HG03469 (cell line): ENCODE measurements at regions not wholly inside any gene's neighbourhood (a gene's known extent, or its start where the extent isn't known, plus 50 kb on each side); places are given as distances from the start of the nearest gene placed in this dataset.
"Not testable (repeated sequence)": the region's sequence is repeated elsewhere in the genome, so short reads cannot be mapped to it uniquely, and the experiment has no call there.

Source experiments
- ATAC-seq: cut with Tn5 transposase; IDR thresholded peaks from one replicate; pipeline ENCODE4 v1.9.1; 2021; ENCODE audit warnings: mild to moderate bottlenecking, moderate library complexity, moderate number of reproducible peaks; ENCODE audit not compliant: unreplicated experiment

GRCh38 chr2:87196720-87197388 is 175.2 kb upstream of the PLGLB1 start:
- not testable (repeated sequence) for ATAC-seq

- ATAC-seq = not testable (repeated sequence)
These were observed 176.8 kb upstream of the PLGLB1 start for GRCh38 chr2:87198422-87198821.

GRCh38 chr2:87199228-87199627 is 177.6 kb upstream of the PLGLB1 start:
- not testable (repeated sequence) for ATAC-seq

GRCh38 chr2:87204569-87205147 is 183.0 kb upstream of the PLGLB1 start:
- not testable (repeated sequence) for ATAC-seq

GRCh38 chr2:87212938-87213337 is 191.3 kb upstream of the PLGLB1 start:
- ATAC-seq = not testable (repeated sequence)

DNA sequence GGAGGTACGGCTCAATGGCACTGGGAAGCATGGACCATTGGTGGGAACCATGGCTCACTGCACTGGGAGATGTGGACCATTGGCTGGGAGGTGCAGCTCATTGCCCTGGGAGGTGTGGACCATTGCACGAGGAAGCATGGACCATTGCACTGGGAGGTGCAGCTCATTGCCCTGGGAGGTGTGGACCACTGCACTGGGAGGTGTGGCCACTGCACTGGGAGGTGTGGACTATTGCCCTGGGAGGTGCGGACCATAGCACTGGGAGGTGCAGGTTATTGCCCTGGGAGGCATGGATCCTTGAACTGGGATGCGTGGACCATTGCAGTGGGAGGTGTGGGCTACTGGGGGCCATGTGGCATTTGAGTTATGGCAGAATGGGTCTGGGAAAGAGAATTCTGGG is 195.4 kb upstream of the PLGLB1 start:
- not testable (repeated sequence) for ATAC-seq

DNA sequence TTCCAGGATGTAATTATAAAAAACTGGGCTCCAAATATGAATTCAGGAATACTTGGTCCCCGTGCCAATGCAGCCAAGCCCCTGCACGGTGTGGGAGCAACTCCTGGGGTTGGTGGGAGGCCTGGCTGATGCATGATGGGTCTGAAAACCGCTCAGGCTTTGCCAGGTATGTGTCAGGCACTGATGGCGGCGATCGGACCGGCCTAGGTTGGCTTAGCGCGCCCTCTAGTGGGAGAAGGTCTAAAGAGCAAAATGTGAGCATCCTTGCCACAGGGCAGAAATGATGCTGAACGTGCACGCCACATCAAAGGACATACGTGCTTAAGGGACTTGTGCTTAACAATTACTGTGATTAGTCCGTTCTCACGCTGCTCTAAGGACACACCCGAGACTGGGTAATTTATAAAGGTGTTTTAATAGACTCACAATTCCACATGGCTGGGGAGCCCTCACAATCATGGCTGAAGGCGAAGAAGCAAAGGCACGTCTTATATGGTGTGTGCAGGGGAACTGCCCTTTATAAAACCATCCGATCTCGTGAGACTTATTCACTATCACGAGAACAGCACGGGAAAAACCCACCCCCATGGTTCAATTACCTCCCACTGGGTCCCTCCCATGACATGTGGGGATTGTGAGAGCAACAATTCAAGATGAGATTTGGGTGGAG is 196.2 kb upstream of the PLGLB1 start:
- not testable (repeated sequence) for ATAC-seq

GRCh38 chr2:87220651-87221050 is 199.0 kb upstream of the PLGLB1 start:
- ATAC-seq = not testable (repeated sequence)

- ATAC-seq = not testable (repeated sequence)
These were observed 200.5 kb upstream of the PLGLB1 start for GRCh38 chr2:87222131-87222530.

- ATAC-seq = not testable (repeated sequence)
These were observed 202.2 kb upstream of the PLGLB1 start for GRCh38 chr2:87223873-87224272.

- ATAC-seq = not testable (repeated sequence)
These were observed 207.5 kb upstream of the PLGLB1 start for GRCh38 chr2:87229091-87229689.

DNA sequence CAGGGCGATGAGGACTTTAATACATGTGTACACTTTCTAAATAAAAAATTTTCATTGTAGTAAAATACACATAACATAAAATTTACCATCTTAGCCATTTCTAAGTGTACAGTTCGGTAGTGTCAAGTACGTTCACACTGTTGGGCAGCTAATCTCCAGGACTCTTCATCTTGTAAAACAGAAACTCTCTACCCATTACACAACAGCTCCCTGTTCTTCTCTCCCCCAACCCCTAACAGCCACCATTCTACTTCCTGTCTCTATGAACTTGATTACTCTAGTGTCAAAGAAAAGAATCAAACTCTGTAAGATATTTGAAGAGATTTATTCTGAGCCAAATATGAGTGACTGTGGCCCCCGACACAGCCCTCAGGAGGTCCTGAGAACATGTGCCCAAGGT is 208.3 kb upstream of the PLGLB1 start:
- not testable (repeated sequence) for ATAC-seq

- ATAC-seq = not testable (repeated sequence)
These were observed 213.8 kb upstream of the PLGLB1 start for GRCh38 chr2:87235333-87235981.

DNA sequence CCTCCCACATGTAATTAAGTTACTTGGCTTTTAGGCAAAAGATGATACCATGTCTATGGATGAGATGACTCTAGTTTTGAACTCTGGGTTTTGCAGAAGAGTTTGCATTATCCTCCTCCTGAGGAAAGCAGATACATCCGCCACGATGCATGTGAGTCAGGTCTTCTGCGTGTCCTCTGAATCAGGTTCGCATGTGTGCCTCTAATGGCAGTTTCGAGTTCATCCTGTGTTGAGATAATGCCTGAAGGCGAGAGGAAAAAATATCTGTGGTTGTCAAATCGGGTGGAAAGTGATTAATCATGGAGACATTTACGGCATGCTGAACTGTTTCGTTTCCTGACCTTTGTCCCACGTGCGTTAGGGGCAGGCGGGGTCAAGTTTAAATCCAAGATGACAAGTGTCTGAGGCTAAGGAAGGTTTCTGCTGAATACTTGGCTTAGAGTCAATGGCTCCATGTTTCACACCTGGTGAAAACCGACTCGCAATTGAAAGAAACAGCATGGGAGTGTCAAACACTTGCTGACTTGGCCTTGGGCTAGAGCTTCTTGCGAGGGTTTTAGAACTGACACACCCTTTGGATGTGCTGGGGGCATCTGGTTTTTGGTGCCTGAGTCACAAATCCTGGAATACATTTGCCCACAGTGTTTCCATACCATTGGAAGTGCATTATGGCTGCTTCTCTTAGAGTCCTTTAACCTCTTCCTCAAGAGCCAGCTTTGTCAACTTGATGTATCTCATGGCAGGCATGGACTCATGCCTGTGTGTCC is 216.1 kb upstream of the PLGLB1 start:
- ATAC-seq = not testable (repeated sequence)

DNA sequence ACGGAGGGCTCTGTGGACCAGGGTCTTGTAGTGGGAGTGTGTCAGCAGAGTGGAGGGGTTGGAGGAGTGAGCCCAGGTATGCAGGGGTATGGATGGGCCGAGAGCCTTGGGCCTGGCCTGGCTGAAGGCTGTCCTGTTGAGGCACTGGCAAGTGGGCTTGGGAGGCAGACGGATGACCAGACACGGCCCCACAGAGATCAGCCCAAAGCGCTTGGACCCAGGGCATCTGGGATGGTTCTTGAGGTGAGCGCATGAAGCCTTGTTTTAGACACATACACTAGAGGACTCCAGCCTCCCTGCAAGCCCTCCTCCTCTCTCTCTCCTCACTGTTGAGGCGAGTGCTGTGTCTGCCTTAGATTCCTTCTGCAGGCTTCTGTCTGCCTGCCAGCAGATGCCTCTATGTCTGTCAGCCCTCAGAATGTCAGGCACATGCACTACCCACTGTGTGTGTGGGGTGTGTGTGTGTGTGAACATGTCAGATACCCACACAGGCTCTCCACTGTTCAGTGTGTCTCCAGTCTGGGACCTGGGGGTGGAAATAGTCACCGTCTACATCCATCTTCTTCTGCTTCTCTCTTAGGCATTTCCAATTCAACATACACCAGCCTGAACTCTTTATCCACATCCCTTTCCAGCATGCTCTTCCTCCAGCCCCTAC is 218.0 kb upstream of the PLGLB1 start:
- ATAC-seq = not testable (repeated sequence)

DNA sequence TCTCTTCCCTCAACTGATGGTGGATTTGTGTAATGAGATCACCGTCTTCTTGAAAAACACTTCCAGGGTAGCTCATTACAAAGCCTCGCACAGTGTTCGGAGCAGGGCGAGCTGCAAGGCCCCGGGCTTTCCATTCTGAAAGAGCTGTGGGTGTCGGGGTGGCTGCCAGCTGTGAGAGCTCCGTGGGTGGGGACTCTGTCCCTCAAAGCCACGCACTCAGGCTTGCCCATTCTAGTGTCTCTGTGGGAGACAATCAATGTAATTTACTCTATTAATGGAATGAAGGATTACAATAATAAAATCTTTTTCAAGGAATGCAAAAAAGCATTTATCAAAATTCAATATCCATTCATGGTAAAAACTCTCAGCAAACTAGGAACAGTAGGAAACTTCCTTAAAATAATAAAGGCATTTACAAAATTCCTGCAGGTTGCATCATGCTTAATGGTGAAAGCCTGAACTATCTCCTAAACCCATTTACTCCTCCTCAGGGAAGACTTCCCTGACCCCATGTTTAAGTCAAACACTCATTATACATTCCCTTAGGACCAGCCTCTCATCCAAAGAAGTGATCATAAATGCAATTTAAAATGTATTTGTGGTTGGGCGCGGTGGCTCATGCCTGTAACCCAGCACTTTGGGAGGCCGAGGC is 224.5 kb upstream of the PLGLB1 start:
- ATAC-seq = not testable (repeated sequence)

DNA sequence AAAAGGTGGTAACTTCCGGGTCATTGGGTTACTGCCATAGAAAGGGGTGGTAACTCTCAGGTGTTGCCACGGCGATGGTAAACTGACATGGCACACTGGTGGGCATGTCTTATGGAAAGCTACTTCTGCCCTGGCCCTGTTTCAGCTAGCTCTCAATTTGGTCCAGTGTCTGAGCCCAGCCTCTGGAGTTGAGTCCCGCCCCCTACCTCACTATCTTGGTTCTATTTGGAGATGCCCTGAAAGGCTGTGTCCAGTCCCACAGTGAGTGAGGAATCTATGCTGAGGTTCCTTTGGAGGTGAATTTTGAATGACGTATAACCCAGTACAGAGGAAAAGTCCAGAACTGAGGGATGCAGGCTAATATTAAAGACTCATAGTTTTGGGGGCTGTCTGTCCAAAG is 230.4 kb upstream of the PLGLB1 start:
- not testable (repeated sequence) for ATAC-seq

DNA sequence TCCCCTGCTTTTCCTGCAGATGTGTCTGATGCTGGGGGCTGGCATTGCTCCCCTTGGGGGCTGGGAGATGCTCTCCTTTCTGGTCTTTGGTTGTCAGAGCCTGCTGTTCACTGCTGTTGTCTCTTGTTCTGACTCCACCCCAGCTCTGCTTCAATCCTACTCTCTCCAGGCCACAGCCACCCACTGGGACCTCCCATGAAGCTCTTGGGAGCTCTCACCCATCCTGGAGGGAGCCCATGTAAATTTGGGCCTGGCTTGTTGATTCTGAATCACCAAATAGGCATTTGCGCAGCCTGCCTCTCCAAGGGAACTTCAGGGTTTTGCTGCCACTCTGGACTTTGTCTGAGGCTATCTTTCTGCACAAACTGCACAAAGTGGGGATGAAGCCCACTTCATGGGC is 232.9 kb upstream of the PLGLB1 start:
- not testable (repeated sequence) for ATAC-seq

GRCh38 chr2:87255410-87255809 is 233.8 kb upstream of the PLGLB1 start:
- ATAC-seq = not testable (repeated sequence)
